Natural killer cell (primary cell): ENCODE measurements at regions not wholly inside any gene's neighbourhood (a gene's known extent, or its start where the extent isn't known, plus 50 kb on each side); places are given as distances from the start of the nearest gene placed in this dataset.

Experiments
- ATAC-seq, 3 donors: fragments of 150-1000 bp in 2 of 3; fragments of 200-7000 bp in 1 of 3; cut with Tn5 transposase; 1 replicate in 1 of 3; 2 replicates in 2 of 3; pipeline ENCODE4 v1.10.0; 2021; ENCODE audit warnings: mild to moderate bottlenecking in 2 of 3, moderate library complexity in 2 of 3
- DNase-seq, 2 donors: peaks; one replicate each; pipeline versions ENCODE4 v3.0.0 to v3.0.0-alpha.2; 2013 to 2021; ENCODE audit warnings: mixed read lengths in 1 of 2
- H3K27ac ChIP-seq: one replicate; pipeline ENCODE4 v1.5.1; 2013; ENCODE audit warnings: mild to moderate bottlenecking, low read length
- H3K27me3 ChIP-seq: one replicate; pipeline ENCODE4 v1.6.1; 2013; ENCODE audit warnings: low read length; ENCODE audit not compliant: control insufficient read depth, insufficient read depth
- H3K36me3 ChIP-seq: one replicate; pipeline ENCODE4 v1.6.1; 2013; ENCODE audit warnings: low read length; ENCODE audit not compliant: control insufficient read depth, insufficient read depth
- H3K4me1 ChIP-seq: one replicate; pipeline ENCODE4 v1.6.1; 2013; ENCODE audit warnings: low read length; ENCODE audit not compliant: control insufficient read depth, insufficient read depth
- H3K4me3 ChIP-seq: one replicate; pipeline ENCODE4 v1.5.1; 2013; ENCODE audit warnings: low read length
- H3K9me3 ChIP-seq: one replicate; pipeline ENCODE4 v1.6.1; 2013; ENCODE audit warnings: low read length; ENCODE audit not compliant: control insufficient read depth, insufficient read depth
- H3K27ac Mint-ChIP-seq, 2 donors: one replicate each; pipeline ENCODE4 v1.8.0; 2022; ENCODE audit warnings: mild to moderate bottlenecking in 2 of 2, mixed read lengths in 2 of 2, moderate library complexity in 1 of 2
- H3K27me3 Mint-ChIP-seq, 2 donors: one replicate each; pipeline ENCODE4 v1.8.0; 2022; ENCODE audit warnings: low read depth in 2 of 2, mixed read lengths in 2 of 2
- H3K36me3 Mint-ChIP-seq: one replicate; pipeline ENCODE4 v1.8.0; 2022; ENCODE audit warnings: mixed read lengths
- H3K4me1 Mint-ChIP-seq, 2 donors: one replicate each; pipeline ENCODE4 v1.8.0; 2022; ENCODE audit warnings: mixed read lengths in 2 of 2
- H3K4me3 Mint-ChIP-seq: one replicate; pipeline ENCODE4 v1.8.0; 2022; ENCODE audit warnings: mild to moderate bottlenecking, moderate library complexity, mixed read lengths
- H3K9me3 Mint-ChIP-seq, 2 donors: one replicate each; pipeline ENCODE4 v1.8.0; 2022; ENCODE audit warnings: mixed read lengths in 2 of 2
- CTCF ChIP-seq: fragments of 200-600 bp; IDR thresholded peaks from one replicate; pipeline ENCODE4 v1.8.0; 2022; ENCODE audit warnings: antibody characterized with exemption
- WGBS: methylation state at CpG from one replicate; pipeline ENCODE4 v1.1.7; 2013; ENCODE audit warnings: missing lambda C conversion rate; ENCODE audit not compliant: insufficient coverage; 5-methylcytosine and 5-hydroxymethylcytosine counted together
- intact Hi-C: fragments of 100-400 bp; cut with micrococcal nuclease; formaldehyde crosslinking; loops from one replicate; pipeline ENCODE4 v1.14.2; 2022

DNA sequence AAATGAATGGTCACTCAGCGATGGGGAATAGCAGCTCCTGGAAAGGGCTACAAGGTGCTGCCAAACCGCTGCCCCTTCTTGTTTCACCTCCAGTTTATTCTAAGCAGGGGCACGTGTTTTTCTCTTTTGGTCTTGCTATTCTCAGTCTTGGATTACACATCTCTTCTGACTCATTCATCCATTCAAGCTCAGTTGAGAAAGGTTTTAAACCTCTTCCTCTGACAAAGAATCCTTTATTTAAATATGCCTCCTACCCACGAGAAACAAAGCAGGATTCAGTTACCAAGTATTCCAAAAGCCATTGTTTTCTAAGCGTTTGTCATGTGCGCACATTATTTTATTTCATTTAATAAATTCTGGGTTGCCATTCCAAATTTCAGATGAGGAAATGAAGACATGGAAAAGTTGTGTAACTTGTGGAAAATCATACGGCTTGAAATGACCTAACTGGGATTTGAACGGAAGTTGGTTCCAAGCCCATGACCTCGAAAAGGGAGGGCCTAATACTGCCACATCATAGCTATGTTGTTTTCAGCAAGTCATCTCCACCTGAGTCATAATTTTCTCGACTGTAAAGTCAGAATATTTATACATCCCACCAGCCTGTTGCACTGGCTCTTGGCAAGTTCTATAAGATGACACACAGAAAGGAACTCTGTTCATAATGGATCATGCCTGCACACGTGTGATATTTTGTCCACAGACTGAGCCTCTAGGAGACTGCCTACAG is 292.0 kb upstream of the SLCO3A1 start:
- DNase-seq (no peak), ATAC-seq (no peak)
- no peaks in the 10 kb centered on the region for H3K36me3 ChIP-seq
- 81% methylated on average over 10 of the region's 11 CpGs for WGBS
- Mint-ChIP-seq H3K9me3 (no peaks in the 10 kb centered on the region), H3K27ac (no peak overlapping the region), H3K4me3 (no peak overlapping the region), H3K27me3 (peaks cover 17 to 45% of the 10 kb centered on the region in 2 donors), H3K4me1 (no peaks in the 10 kb centered on the region), H3K36me3 (no peaks in the 10 kb centered on the region)
- H3K27me3 ChIP-seq = peaks cover 2% of the 10 kb centered on the region
- no peak for TF ChIP-seq CTCF
- no peaks in the 10 kb centered on the region for H3K9me3 ChIP-seq
- intact Hi-C loops = no loop called here
- H3K4me1 ChIP-seq = no peaks in the 10 kb centered on the region
- no peak overlapping the region for H3K27ac ChIP-seq
- H3K4me3 ChIP-seq = no peak overlapping the region

GRCh38 chr15:91562698-91563097 is 290.8 kb upstream of the SLCO3A1 start:
- no peak overlapping the region for H3K4me3 Mint-ChIP-seq
- Histone ChIP-seq H3K27ac (no peak overlapping the region), H3K27me3 (peaks cover 2% of the 10 kb centered on the region), H3K36me3 (no peaks in the 10 kb centered on the region), H3K9me3 (no peaks in the 10 kb centered on the region), H3K4me3 (no peak overlapping the region), H3K4me1 (no peaks in the 10 kb centered on the region)
- DNase-seq (no peak), ATAC-seq (no peak)
- H3K36me3 Mint-ChIP-seq = no peaks in the 10 kb centered on the region
- TF ChIP-seq CTCF = no peak
- H3K9me3 Mint-ChIP-seq = no peaks in the 10 kb centered on the region
- 84% methylated on average over 2 of the region's 2 CpGs for WGBS
- H3K4me1 Mint-ChIP-seq = no peaks in the 10 kb centered on the region
- no peak overlapping the region for H3K27ac Mint-ChIP-seq
- peaks cover 19 to 48% of the 10 kb centered on the region in 2 donors for H3K27me3 Mint-ChIP-seq
- intact Hi-C loops = no loop called here

- Histone ChIP-seq H3K27ac (no peak overlapping the region), H3K4me1 (no peaks in the 10 kb centered on the region), H3K9me3 (no peaks in the 10 kb centered on the region), H3K36me3 (no peaks in the 10 kb centered on the region), H3K4me3 (no peak overlapping the region), H3K27me3 (peaks cover 2% of the 10 kb centered on the region)
- WGBS = 85% methylated on average over 3 of the region's 3 CpGs
- TF ChIP-seq CTCF = no peak
- no peak for DNase-seq
- Mint-ChIP-seq H3K27me3 (peaks cover 28 to 65% of the 10 kb centered on the region in 2 donors), H3K4me1 (no peaks in the 10 kb centered on the region), H3K27ac (no peak overlapping the region), H3K9me3 (no peaks in the 10 kb centered on the region), H3K4me3 (no peak overlapping the region), H3K36me3 (no peaks in the 10 kb centered on the region)
- intact Hi-C loops = no loop called here
- ATAC-seq = no peak
Observed at GRCh38 chr15:91564631-91565030, 288.9 kb upstream of the SLCO3A1 start.

- 41% methylated on average over 3 of the region's 4 CpGs for WGBS
- no peaks in the 10 kb centered on the region for H3K4me1 Mint-ChIP-seq
Observed at GRCh38 chr15:91566141-91566540, 287.4 kb upstream of the SLCO3A1 start.

More at GRCh38 chr15:91566141-91566540, 287.4 kb upstream of the SLCO3A1 start:
- H3K36me3 ChIP-seq = no peaks in the 10 kb centered on the region
- H3K36me3 Mint-ChIP-seq = no peaks in the 10 kb centered on the region
- H3K27ac ChIP-seq = no peak overlapping the region
- H3K27me3 Mint-ChIP-seq = peaks cover 30 to 79% of the 10 kb centered on the region in 2 donors
- DNase-seq = no peak
- H3K27ac Mint-ChIP-seq = no peak overlapping the region
- H3K4me1 ChIP-seq = no peaks in the 10 kb centered on the region
- H3K4me3 Mint-ChIP-seq = no peak overlapping the region
- no peaks in the 10 kb centered on the region for H3K9me3 ChIP-seq
- no peak for TF ChIP-seq CTCF
- peaks cover 4% of the 10 kb centered on the region for H3K27me3 ChIP-seq
- H3K9me3 Mint-ChIP-seq = no peaks in the 10 kb centered on the region
- intact Hi-C loops = no loop called here
- ATAC-seq = no peak
- H3K4me3 ChIP-seq = no peak overlapping the region
